Endodermal cell (in vitro differentiated cells): ENCODE measurements at regions not wholly inside any gene's neighbourhood (a gene's known extent, or its start where the extent isn't known, plus 50 kb on each side); places are given as distances from the start of the nearest gene placed in this dataset.
A peak's percentile ranks its signal among the peaks of the same experiment; 100 is the strongest.

Source experiments
- DNase-seq: peaks from one replicate; pipeline ENCODE4 v3.0.0-alpha.2; 2017
- H3K27ac ChIP-seq: 2 replicates; pipeline ENCODE4 v1.5.1; 2013; ENCODE audit warnings: mild to moderate bottlenecking, low read depth, low read length, moderate library complexity
- H3K27me3 ChIP-seq: 2 replicates; pipeline ENCODE4 v1.6.1; 2013; ENCODE audit warnings: mild to moderate bottlenecking, low read length, moderate library complexity; ENCODE audit not compliant: insufficient read depth, control insufficient read depth, poor library complexity, severe bottlenecking
- H3K36me3 ChIP-seq: 2 replicates; pipeline ENCODE4 v1.7.0; 2013; ENCODE audit warnings: mild to moderate bottlenecking, low read length, moderate library complexity; ENCODE audit not compliant: control insufficient read depth, insufficient read depth
- H3K4me1 ChIP-seq: one replicate; pipeline ENCODE4 v1.7.0; 2013; ENCODE audit warnings: low read length; ENCODE audit not compliant: control insufficient read depth, insufficient read depth
- H3K4me3 ChIP-seq: 2 replicates; pipeline ENCODE4 v1.5.1; 2013; ENCODE audit warnings: mild to moderate bottlenecking, low read length, moderate library complexity
- H3K9ac ChIP-seq: 2 replicates; pipeline ENCODE4 v1.6.1; 2013; ENCODE audit warnings: mild to moderate bottlenecking, low read length, moderate library complexity; ENCODE audit not compliant: poor library complexity, severe bottlenecking; ENCODE audit errors: extremely low read depth
- H3K9me3 ChIP-seq: 2 replicates; pipeline ENCODE4 v1.6.1; 2013; ENCODE audit warnings: mild to moderate bottlenecking, low read length, moderate library complexity; ENCODE audit not compliant: control insufficient read depth
- H3K27ac Mint-ChIP-seq: 2 replicates; pipeline ENCODE4 v1.8.0; 2020; ENCODE audit warnings: mixed read lengths
- H3K27me3 Mint-ChIP-seq: 2 replicates; pipeline ENCODE4 v1.8.0; 2021; ENCODE audit warnings: mild to moderate bottlenecking, mixed read lengths; ENCODE audit not compliant: insufficient read depth
- H3K36me3 Mint-ChIP-seq: 2 replicates; pipeline ENCODE4 v1.8.0; 2020; ENCODE audit warnings: low read depth, mixed read lengths
- H3K4me1 Mint-ChIP-seq: 2 replicates; pipeline ENCODE4 v1.8.0; 2020; ENCODE audit warnings: mixed read lengths
- H3K4me3 Mint-ChIP-seq: 2 replicates; pipeline ENCODE4 v1.8.0; 2020; ENCODE audit warnings: mild to moderate bottlenecking, moderate library complexity, mixed read lengths
- H3K9me3 Mint-ChIP-seq: 2 replicates; pipeline ENCODE4 v1.8.0; 2020; ENCODE audit warnings: mild to moderate bottlenecking, mixed read lengths
- CTCF ChIP-seq: fragments of 200-600 bp; sonication (generic); conservative IDR thresholded peaks from 2 replicates; pipeline ENCODE4 v1.5.0; 2021; ENCODE audit warnings: antibody characterized with exemption, mild to moderate bottlenecking

GRCh38 chr4:35835893-35836292 lies 408.4 kb downstream of the ARAP2 start:
- Histone ChIP-seq H3K9me3 (peaks cover 5% of the 10 kb centered on the region), H3K27ac (no peak overlapping the region), H3K27me3 (no peaks in the 10 kb centered on the region), H3K4me1 (peaks cover 6% of the 10 kb centered on the region), H3K9ac (no peak overlapping the region), H3K4me3 (no peak overlapping the region), H3K36me3 (no peaks in the 10 kb centered on the region)
- no peak for DNase-seq
- Mint-ChIP-seq H3K36me3 (no peaks in the 10 kb centered on the region), H3K4me1 (peaks cover 11% of the 10 kb centered on the region), H3K27ac (no peak overlapping the region), H3K4me3 (no peak overlapping the region), H3K27me3 (no peaks in the 10 kb centered on the region), H3K9me3 (peaks cover 9% of the 10 kb centered on the region)
- no peak for TF ChIP-seq CTCF

GRCh38 chr4:35836596-35836995 lies 407.7 kb downstream of the ARAP2 start:
- TF ChIP-seq CTCF, result no peak
- H3K4me3 Mint-ChIP-seq, result no peak overlapping the region
- no peak overlapping the region for H3K9ac ChIP-seq
- H3K27ac ChIP-seq, result no peak overlapping the region
- DNase-seq, result no peak
- peaks cover 6% of the 10 kb centered on the region for H3K4me1 ChIP-seq
- H3K9me3 Mint-ChIP-seq, result peaks cover 8% of the 10 kb centered on the region
- H3K27me3 Mint-ChIP-seq, result no peaks in the 10 kb centered on the region
- no peak overlapping the region for H3K27ac Mint-ChIP-seq
- no peaks in the 10 kb centered on the region for H3K27me3 ChIP-seq
- H3K4me1 Mint-ChIP-seq, result peaks cover 11% of the 10 kb centered on the region
- peaks cover 5% of the 10 kb centered on the region for H3K9me3 ChIP-seq
- H3K36me3 Mint-ChIP-seq, result no peaks in the 10 kb centered on the region
- no peaks in the 10 kb centered on the region for H3K36me3 ChIP-seq
- H3K4me3 ChIP-seq, result no peak overlapping the region

- peak; percentile 26 for TF ChIP-seq CTCF
- no peaks in the 10 kb centered on the region for H3K4me1 ChIP-seq
- H3K27me3 ChIP-seq, result no peaks in the 10 kb centered on the region
- DNase-seq, result no peak
- no peak overlapping the region for H3K27ac Mint-ChIP-seq
- H3K36me3 Mint-ChIP-seq, result no peaks in the 10 kb centered on the region
- H3K27me3 Mint-ChIP-seq, result no peaks in the 10 kb centered on the region
- H3K9me3 ChIP-seq, result peaks cover 6% of the 10 kb centered on the region
- no peak overlapping the region for H3K27ac ChIP-seq
- no peaks in the 10 kb centered on the region for H3K36me3 ChIP-seq
- no peaks in the 10 kb centered on the region for H3K9me3 Mint-ChIP-seq
- no peak overlapping the region for H3K4me3 ChIP-seq
- no peak overlapping the region for H3K4me3 Mint-ChIP-seq
- no peak overlapping the region for H3K9ac ChIP-seq
- peaks cover 13% of the 10 kb centered on the region for H3K4me1 Mint-ChIP-seq
Observed at GRCh38 chr4:35867057-35867456, 377.3 kb downstream of the ARAP2 start.
